ENCODE measurements at regions not wholly inside any gene's neighbourhood (a gene's known extent, or its start where the extent isn't known, plus 50 kb on each side); places are given as distances from the start of the nearest gene placed in this dataset.
"Not testable (repeated sequence)": the region's sequence is repeated elsewhere in the genome, so short reads cannot be mapped to it uniquely, and the experiment has no call there.

DNA sequence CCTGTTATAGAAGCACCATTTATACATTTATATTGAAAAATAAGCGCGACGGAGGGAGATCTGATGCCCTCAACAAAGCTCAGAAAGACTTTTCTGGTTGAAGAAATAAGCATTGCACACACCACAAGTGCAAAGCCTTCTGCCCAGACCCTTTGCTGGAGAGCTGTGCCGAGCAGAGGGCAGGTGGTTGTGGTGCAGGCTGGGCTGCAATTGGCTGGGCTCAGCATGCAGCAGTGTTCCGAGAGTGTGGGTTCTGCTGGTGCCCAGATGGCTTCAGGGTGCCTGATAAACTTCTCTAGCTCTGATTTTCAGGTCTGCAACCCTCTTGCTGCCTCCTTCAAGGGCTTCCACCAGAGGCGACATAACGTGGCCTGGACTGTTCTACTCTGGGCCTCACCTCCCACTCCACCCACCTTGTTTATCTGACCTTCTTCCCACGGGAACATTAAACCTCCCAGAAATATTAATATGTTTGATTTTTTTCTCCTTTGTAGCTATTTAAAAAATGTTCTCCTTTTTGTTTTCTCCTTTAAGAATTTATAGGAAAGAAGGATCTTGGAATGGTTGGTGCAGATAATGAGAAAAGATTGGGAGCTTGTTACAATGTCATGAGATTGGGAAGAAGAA, 113.6 kb upstream of the ITGA6 start:
- H3K27me3 ChIP-seq (ENCODE audit: insufficient read depth, low read length), result no peaks in the 10 kb centered on the region
- DNase-seq (ENCODE audit: low read depth, low spot score), result no peak
- TF ChIP-seq YY1 (IDR thresholded peaks at IDR 0.05; ENCODE audit: extremely low read depth, insufficient replicate concordance, low read depth, low read length), result no peak
- TF ChIP-seq, protein P1, sequence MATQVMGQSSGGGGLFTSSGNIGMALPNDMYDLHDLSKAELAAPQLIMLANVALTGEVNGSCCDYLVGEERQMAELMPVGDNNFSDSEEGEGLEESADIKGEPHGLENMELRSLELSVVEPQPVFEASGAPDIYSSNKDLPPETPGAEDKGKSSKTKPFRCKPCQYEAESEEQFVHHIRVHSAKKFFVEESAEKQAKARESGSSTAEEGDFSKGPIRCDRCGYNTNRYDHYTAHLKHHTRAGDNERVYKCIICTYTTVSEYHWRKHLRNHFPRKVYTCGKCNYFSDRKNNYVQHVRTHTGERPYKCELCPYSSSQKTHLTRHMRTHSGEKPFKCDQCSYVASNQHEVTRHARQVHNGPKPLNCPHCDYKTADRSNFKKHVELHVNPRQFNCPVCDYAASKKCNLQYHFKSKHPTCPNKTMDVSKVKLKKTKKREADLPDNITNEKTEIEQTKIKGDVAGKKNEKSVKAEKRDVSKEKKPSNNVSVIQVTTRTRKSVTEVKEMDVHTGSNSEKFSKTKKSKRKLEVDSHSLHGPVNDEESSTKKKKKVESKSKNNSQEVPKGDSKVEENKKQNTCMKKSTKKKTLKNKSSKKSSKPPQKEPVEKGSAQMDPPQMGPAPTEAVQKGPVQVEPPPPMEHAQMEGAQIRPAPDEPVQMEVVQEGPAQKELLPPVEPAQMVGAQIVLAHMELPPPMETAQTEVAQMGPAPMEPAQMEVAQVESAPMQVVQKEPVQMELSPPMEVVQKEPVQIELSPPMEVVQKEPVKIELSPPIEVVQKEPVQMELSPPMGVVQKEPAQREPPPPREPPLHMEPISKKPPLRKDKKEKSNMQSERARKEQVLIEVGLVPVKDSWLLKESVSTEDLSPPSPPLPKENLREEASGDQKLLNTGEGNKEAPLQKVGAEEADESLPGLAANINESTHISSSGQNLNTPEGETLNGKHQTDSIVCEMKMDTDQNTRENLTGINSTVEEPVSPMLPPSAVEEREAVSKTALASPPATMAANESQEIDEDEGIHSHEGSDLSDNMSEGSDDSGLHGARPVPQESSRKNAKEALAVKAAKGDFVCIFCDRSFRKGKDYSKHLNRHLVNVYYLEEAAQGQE (IDR thresholded peaks at IDR 0.05; ENCODE audit: low read depth), result no peak
- no peak for TF ChIP-seq RAD21 (IDR thresholded peaks at IDR 0.05; ENCODE audit: low read depth)
- TF ChIP-seq SIN3A (IDR thresholded peaks at IDR 0.05; ENCODE audit: low read depth), result no peak
- TF ChIP-seq SP1 (IDR thresholded peaks at IDR 0.05; ENCODE audit: low read depth), result no peak
- TF ChIP-seq, protein P2, sequence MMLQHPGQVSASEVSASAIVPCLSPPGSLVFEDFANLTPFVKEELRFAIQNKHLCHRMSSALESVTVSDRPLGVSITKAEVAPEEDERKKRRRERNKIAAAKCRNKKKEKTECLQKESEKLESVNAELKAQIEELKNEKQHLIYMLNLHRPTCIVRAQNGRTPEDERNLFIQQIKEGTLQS (IDR thresholded peaks at IDR 0.05), result no peak
- TF ChIP-seq, protein P3, sequence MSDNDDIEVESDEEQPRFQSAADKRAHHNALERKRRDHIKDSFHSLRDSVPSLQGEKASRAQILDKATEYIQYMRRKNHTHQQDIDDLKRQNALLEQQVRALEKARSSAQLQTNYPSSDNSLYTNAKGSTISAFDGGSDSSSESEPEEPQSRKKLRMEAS (IDR thresholded peaks at IDR 0.05), result no peak
- TF ChIP-seq SRF (IDR thresholded peaks at IDR 0.05; ENCODE audit: low read depth), result no peak
- TF ChIP-seq, protein P4, sequence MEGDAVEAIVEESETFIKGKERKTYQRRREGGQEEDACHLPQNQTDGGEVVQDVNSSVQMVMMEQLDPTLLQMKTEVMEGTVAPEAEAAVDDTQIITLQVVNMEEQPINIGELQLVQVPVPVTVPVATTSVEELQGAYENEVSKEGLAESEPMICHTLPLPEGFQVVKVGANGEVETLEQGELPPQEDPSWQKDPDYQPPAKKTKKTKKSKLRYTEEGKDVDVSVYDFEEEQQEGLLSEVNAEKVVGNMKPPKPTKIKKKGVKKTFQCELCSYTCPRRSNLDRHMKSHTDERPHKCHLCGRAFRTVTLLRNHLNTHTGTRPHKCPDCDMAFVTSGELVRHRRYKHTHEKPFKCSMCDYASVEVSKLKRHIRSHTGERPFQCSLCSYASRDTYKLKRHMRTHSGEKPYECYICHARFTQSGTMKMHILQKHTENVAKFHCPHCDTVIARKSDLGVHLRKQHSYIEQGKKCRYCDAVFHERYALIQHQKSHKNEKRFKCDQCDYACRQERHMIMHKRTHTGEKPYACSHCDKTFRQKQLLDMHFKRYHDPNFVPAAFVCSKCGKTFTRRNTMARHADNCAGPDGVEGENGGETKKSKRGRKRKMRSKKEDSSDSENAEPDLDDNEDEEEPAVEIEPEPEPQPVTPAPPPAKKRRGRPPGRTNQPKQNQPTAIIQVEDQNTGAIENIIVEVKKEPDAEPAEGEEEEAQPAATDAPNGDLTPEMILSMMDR (IDR thresholded peaks at IDR 0.05 in 2 of 3, conservative IDR thresholded peaks at IDR 0.05 in 1 of 3; ENCODE audit: borderline replicate concordance in 1 of 3, insufficient read depth in 1 of 3, low read depth in 2 of 3, low read length in 2 of 3), result no peak
- H3K9me2 ChIP-seq (ENCODE audit: insufficient read depth), result no peaks in the 10 kb centered on the region
- H3K27ac ChIP-seq (ENCODE audit: low read depth, low read length), result no peak overlapping the region
- ChIA-PET CTCF (no interaction called here), RAD21 (ENCODE audit: low non-redundant PET in 1 of 2, low total read pairs in 2 of 2, uncharacterized antibody in 2 of 2, unreplicated experiment in 2 of 2) (no interaction called here), POLR2A (no interaction called here)
- intact Hi-C loops (cut with micrococcal nuclease), result no loop called here
- H3K9me3 ChIP-seq (ENCODE audit: control insufficient read depth in 1 of 2, insufficient read depth in 1 of 2, low read depth in 1 of 2, low read length in 2 of 2), result no peaks in the 10 kb centered on the region
- H3K36me3 ChIP-seq (ENCODE audit: control insufficient read depth in 1 of 2, insufficient read depth in 2 of 2, low read length in 2 of 2), result no peaks in the 10 kb centered on the region
- H2AFZ ChIP-seq (ENCODE audit: low read depth, low read length, poor library complexity, severe bottlenecking), result no peak overlapping the region
- H3K4me2 ChIP-seq (ENCODE audit: low read length), result no peak overlapping the region
- ATAC-seq, result no peak
- no peaks in the 10 kb centered on the region for H3K79me2 ChIP-seq (ENCODE audit: insufficient read depth, low read length)
- no peak overlapping the region for H3K9ac ChIP-seq (ENCODE audit: low read length)
- no peaks in the 10 kb centered on the region for H4K20me1 ChIP-seq (ENCODE audit: insufficient read depth)
- no peaks in the 10 kb centered on the region for H3K4me1 ChIP-seq (ENCODE audit: control insufficient read depth in 1 of 2, insufficient read depth in 2 of 2, low read length in 2 of 2)
- H3K4me3 ChIP-seq (replicated peaks in 1 of 2; ENCODE audit: low read depth in 1 of 2, low read length in 2 of 2), result no peak overlapping the region
- BruUV-seq (replicated peaks), result no TSS peak

DNA sequence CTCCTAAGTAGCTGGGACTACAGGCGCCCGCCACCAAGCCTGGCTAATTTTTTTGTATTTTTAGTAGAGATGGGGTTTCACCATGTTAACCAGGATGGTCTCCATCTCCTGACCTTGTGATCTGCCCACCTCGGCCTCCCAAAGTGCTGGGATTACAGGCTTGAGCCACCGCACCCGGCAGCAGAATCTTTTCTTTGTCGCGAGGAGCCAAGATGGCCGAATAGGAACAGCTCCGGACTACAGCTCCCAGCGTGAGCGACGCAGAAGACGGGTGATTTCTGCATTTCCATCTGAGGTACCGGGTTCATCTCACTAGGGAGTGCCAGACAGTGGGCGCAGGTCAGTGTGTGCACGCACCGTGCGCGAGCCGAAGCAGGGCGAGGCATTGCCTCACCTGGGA, 112.3 kb upstream of the ITGA6 start:
- intact Hi-C loops (cut with micrococcal nuclease); ATAC-seq; POLR2A ChIA-PET: not testable (repeated sequence)

More for the DNA sequence above, 112.3 kb upstream of the ITGA6 start:
- H3K79me2 ChIP-seq (ENCODE audit: insufficient read depth, low read length); RAD21 ChIA-PET (ENCODE audit: low non-redundant PET in 1 of 2, low total read pairs in 2 of 2, uncharacterized antibody in 2 of 2, unreplicated experiment in 2 of 2); H3K9me3 ChIP-seq (ENCODE audit: control insufficient read depth in 1 of 2, insufficient read depth in 1 of 2, low read depth in 1 of 2, low read length in 2 of 2); H3K4me2 ChIP-seq (ENCODE audit: low read length); H3K27me3 ChIP-seq (ENCODE audit: insufficient read depth, low read length); DNase-seq (ENCODE audit: low read depth, low spot score); H3K27ac ChIP-seq (ENCODE audit: low read depth, low read length); H2AFZ ChIP-seq (ENCODE audit: low read depth, low read length, poor library complexity, severe bottlenecking); H3K36me3 ChIP-seq (ENCODE audit: control insufficient read depth in 1 of 2, insufficient read depth in 2 of 2, low read length in 2 of 2); H4K20me1 ChIP-seq (ENCODE audit: insufficient read depth); BruUV-seq (replicated peaks); H3K4me1 ChIP-seq (ENCODE audit: control insufficient read depth in 1 of 2, insufficient read depth in 2 of 2, low read length in 2 of 2); H3K4me3 ChIP-seq (replicated peaks in 1 of 2; ENCODE audit: low read depth in 1 of 2, low read length in 2 of 2); H3K9ac ChIP-seq (ENCODE audit: low read length); H3K9me2 ChIP-seq (ENCODE audit: insufficient read depth); CTCF ChIA-PET: not testable (repeated sequence)

Data from HCT116 (cell line).